ENCODE measurements at regions not wholly inside any gene's neighbourhood (a gene's known extent, or its start where the extent isn't known, plus 50 kb on each side); places are given as distances from the start of the nearest gene placed in this dataset.
"Not testable (repeated sequence)": the region's sequence is repeated elsewhere in the genome, so short reads cannot be mapped to it uniquely, and the experiment has no call there.

GRCh38 chrX:34576864-34577263 lies 80.2 kb downstream of the TMEM47 start:
- ATAC-seq (no peak), DNase-seq (no peak)

GRCh38 chrX:34565981-34566380 lies 91.1 kb downstream of the TMEM47 start:
- DNase-seq (no peak), ATAC-seq (no peak)

GRCh38 chrX:34563804-34564203 lies 93.3 kb downstream of the TMEM47 start:
- no peak for DNase-seq
- ATAC-seq = no peak

- no peak for DNase-seq
- ATAC-seq = no peak
Observed at GRCh38 chrX:34563061-34563460, 94.0 kb downstream of the TMEM47 start.

- ATAC-seq (no peak), DNase-seq (no peak)
Observed at GRCh38 chrX:34562006-34562405, 95.1 kb downstream of the TMEM47 start.

GRCh38 chrX:34560180-34560579 lies 96.9 kb downstream of the TMEM47 start:
- ATAC-seq = no peak
- DNase-seq = no peak

GRCh38 chrX:34559325-34559724 lies 97.8 kb downstream of the TMEM47 start:
- DNase-seq (no peak), ATAC-seq (no peak)

- no peak for ATAC-seq
- DNase-seq = no peak
Observed at GRCh38 chrX:34557733-34558132, 99.4 kb downstream of the TMEM47 start.

GRCh38 chrX:34555481-34555880 lies 101.6 kb downstream of the TMEM47 start:
- DNase-seq (no peak), ATAC-seq (no peak)

- ATAC-seq (no peak), DNase-seq (no peak)
Observed at GRCh38 chrX:34546366-34546765, 110.7 kb downstream of the TMEM47 start.

GRCh38 chrX:34528081-34528480 lies 129.0 kb downstream of the TMEM47 start:
- ATAC-seq (no peak), DNase-seq (no peak)

- ATAC-seq = no peak
- no peak for DNase-seq
Observed at GRCh38 chrX:34521563-34521962, 135.5 kb downstream of the TMEM47 start.

GRCh38 chrX:34509394-34509793 lies 147.7 kb downstream of the TMEM47 start:
- no peak for DNase-seq
- no peak for ATAC-seq

GRCh38 chrX:34503119-34503518 lies 154.0 kb downstream of the TMEM47 start:
- ATAC-seq = no peak

GRCh38 chrX:34493086-34493485 lies 164.0 kb downstream of the TMEM47 start:
- no peak for ATAC-seq

More at GRCh38 chrX:34503119-34503518, 154.0 kb downstream of the TMEM47 start:
- no peak for DNase-seq

GRCh38 chrX:34491126-34491525 lies 166.0 kb downstream of the TMEM47 start:
- no peak for ATAC-seq

More at GRCh38 chrX:34493086-34493485, 164.0 kb downstream of the TMEM47 start:
- no peak for DNase-seq

GRCh38 chrX:34487364-34487763 lies 169.7 kb downstream of the TMEM47 start:
- ATAC-seq (no peak), DNase-seq (no peak)

More at GRCh38 chrX:34491126-34491525, 166.0 kb downstream of the TMEM47 start:
- DNase-seq = no peak

- DNase-seq (no peak), ATAC-seq (no peak)
Observed at GRCh38 chrX:34483980-34484379, 173.1 kb downstream of the TMEM47 start.

- ATAC-seq (no peak), DNase-seq (no peak)
Observed at GRCh38 chrX:34470507-34470906, 186.6 kb downstream of the TMEM47 start.

- no peak for ATAC-seq
- DNase-seq = no peak
Observed at GRCh38 chrX:34467437-34467836, 189.6 kb downstream of the TMEM47 start.

GRCh38 chrX:34463220-34463619 lies 193.9 kb downstream of the TMEM47 start:
- ATAC-seq, DNase-seq: not testable (repeated sequence)

- not testable (repeated sequence) for ATAC-seq, DNase-seq
Observed at GRCh38 chrX:34457850-34458249, 199.2 kb downstream of the TMEM47 start.

GRCh38 chrX:34437586-34437985 lies 219.5 kb downstream of the TMEM47 start:
- no peak for ATAC-seq
- DNase-seq = no peak

GRCh38 chrX:34426334-34426733 lies 230.8 kb downstream of the TMEM47 start:
- DNase-seq (no peak), ATAC-seq (no peak)

- ATAC-seq (no peak), DNase-seq (no peak)
Observed at GRCh38 chrX:34406580-34406979, 250.5 kb downstream of the TMEM47 start.
